ENCODE measurements at regions not wholly inside any gene's neighbourhood (a gene's known extent, or its start where the extent isn't known, plus 50 kb on each side); places are given as distances from the start of the nearest gene placed in this dataset.

GRCh38 chr17:63181856-63182255 is 215.8 kb downstream of the TANC2 start:
- Histone ChIP-seq H3K36me3 (ENCODE audit: control insufficient read depth, insufficient read depth, low read length) (no peaks in the 10 kb centered on the region), H3K4me2 (ENCODE audit: low read length) (no peak overlapping the region), H3K4me3 (ENCODE audit: low read depth, low read length) (no peak overlapping the region), H3K9ac (no peak overlapping the region), H3K27ac (no peak overlapping the region), H3K9me3 (ENCODE audit: control insufficient read depth, low read length) (no peaks in the 10 kb centered on the region), H3K79me2 (no peaks in the 10 kb centered on the region), H3K27me3 (ENCODE audit: control insufficient read depth, insufficient read depth, low read length) (no peaks in the 10 kb centered on the region), H2AFZ (no peak overlapping the region), H3K4me1 (no peaks in the 10 kb centered on the region)
- no peak for TF ChIP-seq CTCF (IDR thresholded peaks at IDR 0.05)

GRCh38 chr17:63185420-63185819 is 219.4 kb downstream of the TANC2 start:
- H3K4me1 ChIP-seq, result no peaks in the 10 kb centered on the region
- H3K9me3 ChIP-seq (ENCODE audit: control insufficient read depth, low read length), result no peaks in the 10 kb centered on the region
- no peak overlapping the region for H3K4me3 ChIP-seq (ENCODE audit: low read depth, low read length)
- H3K9ac ChIP-seq, result no peak overlapping the region
- no peaks in the 10 kb centered on the region for H3K27me3 ChIP-seq (ENCODE audit: control insufficient read depth, insufficient read depth, low read length)
- H2AFZ ChIP-seq, result no peak overlapping the region
- TF ChIP-seq CTCF (IDR thresholded peaks at IDR 0.05), result no peak
- H3K79me2 ChIP-seq, result no peaks in the 10 kb centered on the region
- no peaks in the 10 kb centered on the region for H3K36me3 ChIP-seq (ENCODE audit: control insufficient read depth, insufficient read depth, low read length)
- no peak overlapping the region for H3K4me2 ChIP-seq (ENCODE audit: low read length)
- no peak overlapping the region for H3K27ac ChIP-seq

- Histone ChIP-seq H3K9ac (no peak overlapping the region), H3K27me3 (ENCODE audit: control insufficient read depth, insufficient read depth, low read length) (no peaks in the 10 kb centered on the region), H3K79me2 (no peaks in the 10 kb centered on the region), H3K9me3 (ENCODE audit: control insufficient read depth, low read length) (no peaks in the 10 kb centered on the region), H3K4me1 (no peaks in the 10 kb centered on the region), H3K27ac (no peak overlapping the region), H2AFZ (no peak overlapping the region), H3K4me3 (ENCODE audit: low read depth, low read length) (no peak overlapping the region), H3K36me3 (ENCODE audit: control insufficient read depth, insufficient read depth, low read length) (no peaks in the 10 kb centered on the region), H3K4me2 (ENCODE audit: low read length) (no peak overlapping the region)
- TF ChIP-seq CTCF (IDR thresholded peaks at IDR 0.05), result no peak
Observed at GRCh38 chr17:63189082-63189481, 223.0 kb downstream of the TANC2 start.

- no peaks in the 10 kb centered on the region for H3K9me3 ChIP-seq (ENCODE audit: control insufficient read depth, low read length)
- H3K27ac ChIP-seq, result no peak overlapping the region
- H3K9ac ChIP-seq, result no peak overlapping the region
- no peaks in the 10 kb centered on the region for H3K79me2 ChIP-seq
- no peaks in the 10 kb centered on the region for H3K4me1 ChIP-seq
- no peak overlapping the region for H3K4me3 ChIP-seq (ENCODE audit: low read depth, low read length)
- H3K4me2 ChIP-seq (ENCODE audit: low read length), result no peak overlapping the region
- H3K27me3 ChIP-seq (ENCODE audit: control insufficient read depth, insufficient read depth, low read length), result no peaks in the 10 kb centered on the region
- no peak overlapping the region for H2AFZ ChIP-seq
- no peaks in the 10 kb centered on the region for H3K36me3 ChIP-seq (ENCODE audit: control insufficient read depth, insufficient read depth, low read length)
- no peak for TF ChIP-seq CTCF (IDR thresholded peaks at IDR 0.05)
Observed at GRCh38 chr17:63189930-63190329, 223.9 kb downstream of the TANC2 start.

GRCh38 chr17:63190821-63191370 is 224.9 kb downstream of the TANC2 start:
- no peak overlapping the region for H3K4me3 ChIP-seq (ENCODE audit: low read depth, low read length)
- H3K9ac ChIP-seq, result no peak overlapping the region
- no peak overlapping the region for H2AFZ ChIP-seq
- no peaks in the 10 kb centered on the region for H3K79me2 ChIP-seq
- H3K27me3 ChIP-seq (ENCODE audit: control insufficient read depth, insufficient read depth, low read length), result no peaks in the 10 kb centered on the region
- H3K36me3 ChIP-seq (ENCODE audit: control insufficient read depth, insufficient read depth, low read length), result no peaks in the 10 kb centered on the region
- H3K4me2 ChIP-seq (ENCODE audit: low read length), result no peak overlapping the region
- no peaks in the 10 kb centered on the region for H3K9me3 ChIP-seq (ENCODE audit: control insufficient read depth, low read length)
- H3K27ac ChIP-seq, result no peak overlapping the region
- H3K4me1 ChIP-seq, result no peaks in the 10 kb centered on the region
- no peak for TF ChIP-seq CTCF (IDR thresholded peaks at IDR 0.05)
